CD4-positive, alpha-beta T cell treated with Interleukin-2 at 100 ng/mL for 4 hours (primary cell): ENCODE measurements at regions not wholly inside any gene's neighbourhood (a gene's known extent, or its start where the extent isn't known, plus 50 kb on each side); places are given as distances from the start of the nearest gene placed in this dataset.

ENCODE experiments used
- DNase-seq: peaks from one replicate; pipeline ENCODE4 v3.0.0-alpha.2; 2020; ENCODE audit warnings: low spot score

DNA sequence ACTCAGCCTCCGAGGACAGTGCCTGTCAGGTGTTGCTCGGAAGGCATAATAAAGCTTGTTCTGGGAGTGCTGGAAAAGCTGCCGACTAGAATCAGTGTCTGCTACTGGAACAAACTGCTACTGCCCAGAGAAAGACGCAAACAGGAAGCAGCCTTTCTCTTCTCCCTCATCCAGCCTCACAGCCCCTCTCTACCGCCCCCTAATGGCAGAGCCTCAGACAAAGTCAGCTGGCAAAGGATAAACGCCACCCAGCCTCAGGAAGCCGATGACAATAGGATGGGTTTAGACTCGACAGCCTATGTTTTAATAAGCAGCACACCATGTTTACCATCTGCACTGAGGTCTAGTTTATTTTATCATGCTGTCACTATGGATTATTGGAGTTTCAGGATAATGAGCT, 169.5 kb upstream of the LYZL1 start:
- no peak for DNase-seq

DNA sequence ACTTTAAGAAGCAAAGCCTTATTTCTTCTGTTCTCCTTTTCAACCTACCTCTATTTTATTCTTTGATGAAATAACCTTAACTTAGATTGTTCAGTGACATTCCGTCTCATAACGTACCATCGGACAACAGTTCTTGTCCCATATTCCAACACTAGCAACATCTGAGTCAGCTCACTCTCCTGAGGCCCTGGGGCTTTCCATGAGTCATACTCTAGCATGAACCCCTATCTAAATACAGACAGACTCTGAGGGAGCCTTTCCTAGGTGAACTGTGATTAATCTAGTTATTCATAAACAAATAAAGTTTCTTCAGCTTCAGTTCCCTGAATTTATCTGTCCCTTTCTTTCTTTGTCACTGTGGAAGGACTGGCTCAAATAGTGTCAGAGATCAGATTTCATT, 168.7 kb upstream of the LYZL1 start:
- no peak for DNase-seq

GRCh38 chr10:29124864-29125263, 164.0 kb upstream of the LYZL1 start:
- no peak for DNase-seq

DNA sequence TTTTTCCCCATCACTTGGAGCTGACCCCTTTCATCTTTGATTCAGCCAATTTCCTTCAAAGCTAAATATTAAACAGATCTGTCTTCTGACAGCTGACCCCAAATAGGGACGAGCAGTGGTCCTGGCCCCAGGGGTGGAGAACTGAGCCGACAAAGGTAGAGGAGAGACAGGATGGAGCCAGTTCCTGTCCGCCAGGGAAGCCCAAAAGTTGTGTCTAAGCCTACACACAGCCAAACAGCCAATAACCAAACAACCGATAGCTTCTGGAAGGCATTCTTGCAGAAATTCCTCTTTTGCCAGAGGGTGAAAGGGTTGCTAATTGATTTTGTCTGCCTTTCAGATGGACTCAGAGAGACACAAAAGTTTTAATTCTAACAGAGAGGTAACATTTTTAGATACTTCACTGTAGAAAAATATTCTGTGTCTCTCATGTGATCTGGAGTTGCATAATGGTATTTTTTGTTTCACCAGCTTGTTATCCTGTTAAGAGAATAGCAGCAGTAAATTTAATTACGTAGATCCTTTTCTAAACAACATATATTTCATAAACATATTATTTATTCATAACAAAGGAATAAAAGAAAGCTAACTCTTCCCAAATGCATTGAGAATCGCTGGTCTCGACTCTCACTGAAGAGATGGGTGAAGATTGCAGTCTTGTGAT, 161.7 kb upstream of the LYZL1 start:
- DNase-seq: no peak

- DNase-seq: no peak
These were observed 161.1 kb upstream of the LYZL1 start for GRCh38 chr10:29127731-29128130.

GRCh38 chr10:29130190-29130673, 158.6 kb upstream of the LYZL1 start:
- no peak for DNase-seq

DNA sequence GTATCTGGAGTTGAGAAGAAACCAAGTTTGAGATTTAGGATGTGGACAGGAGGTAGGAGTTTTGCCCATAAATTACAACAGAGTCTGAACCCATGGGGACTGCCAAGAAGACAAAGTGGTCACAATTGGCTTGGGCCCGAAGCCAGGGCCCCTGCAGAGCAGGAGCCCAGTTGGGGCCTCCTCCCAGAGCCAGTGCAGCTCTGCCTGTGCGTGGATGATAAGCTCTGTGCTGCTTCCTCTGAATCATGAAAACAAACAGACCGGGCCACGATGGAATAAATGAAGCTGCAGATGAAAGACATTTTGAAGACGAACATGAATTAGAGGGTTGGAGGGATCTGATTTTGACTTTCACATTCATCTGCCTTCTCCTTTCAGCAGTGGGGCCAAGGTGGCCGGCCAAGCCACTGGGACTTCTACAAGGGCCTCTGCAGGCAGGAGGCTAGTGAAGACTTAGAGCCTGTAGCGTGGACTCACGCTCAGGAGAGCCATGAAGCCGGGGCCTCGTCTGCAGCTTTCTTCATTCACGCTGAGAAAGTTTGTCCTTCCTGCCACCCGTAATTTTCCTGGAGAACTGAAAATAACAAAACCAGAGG, 156.8 kb upstream of the LYZL1 start:
- no peak for DNase-seq

DNA sequence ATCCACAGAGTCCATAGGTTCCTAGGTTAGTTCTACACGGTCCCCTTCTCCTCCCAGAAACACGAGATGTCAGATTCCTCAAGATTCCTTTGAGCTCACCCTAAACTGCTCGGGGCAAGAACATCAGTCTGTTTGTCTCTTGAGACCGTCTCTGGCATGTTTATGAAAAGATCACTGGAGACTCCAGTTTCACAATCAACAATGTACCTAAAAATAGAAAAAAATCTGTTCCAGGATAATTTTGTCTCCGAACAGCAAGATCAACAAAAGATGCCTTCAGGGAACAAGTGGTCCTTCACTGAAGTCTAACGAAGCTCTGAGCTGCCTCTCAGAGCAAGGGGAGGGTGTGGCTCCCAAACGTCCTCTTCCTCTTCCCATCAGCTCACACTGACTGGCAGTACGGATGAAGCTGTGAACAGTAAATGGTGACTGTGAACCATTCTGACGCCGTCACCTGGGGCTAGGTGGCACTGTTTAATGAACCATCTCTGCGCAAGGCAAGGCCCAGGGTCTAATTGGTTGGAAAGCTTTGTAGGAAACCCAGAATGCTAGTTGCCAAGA, 156.2 kb upstream of the LYZL1 start:
- DNase-seq: no peak

- no peak for DNase-seq
These were observed 153.5 kb upstream of the LYZL1 start for GRCh38 chr10:29135337-29135736.

- DNase-seq: no peak
These were observed 152.5 kb upstream of the LYZL1 start for GRCh38 chr10:29136411-29136810.

- no peak for DNase-seq
These were observed 148.7 kb upstream of the LYZL1 start for GRCh38 chr10:29140151-29140550.

DNA sequence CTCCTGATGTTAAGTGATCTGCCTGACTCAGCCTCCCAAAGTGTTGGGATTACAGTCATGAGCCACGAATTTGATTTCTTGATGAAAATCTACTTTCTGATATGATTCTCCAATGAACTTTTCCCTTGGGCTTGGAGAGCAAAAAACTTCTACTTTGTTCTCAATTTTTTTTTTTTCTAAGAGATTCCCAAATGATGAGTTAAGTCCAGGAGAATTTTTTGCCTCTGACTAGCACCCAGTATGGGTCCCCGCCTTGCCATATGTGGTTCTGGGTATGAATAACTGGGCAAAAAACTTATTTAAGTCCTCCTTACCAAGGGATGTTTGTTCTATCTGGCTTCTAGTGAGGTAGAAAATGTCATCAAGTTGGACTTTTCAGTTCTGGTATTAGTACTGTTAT, 147.9 kb upstream of the LYZL1 start:
- no peak for DNase-seq

GRCh38 chr10:29141761-29142160, 147.1 kb upstream of the LYZL1 start:
- DNase-seq: no peak

GRCh38 chr10:29142516-29143314, 146.2 kb upstream of the LYZL1 start:
- DNase-seq: no peak

GRCh38 chr10:29144126-29144525, 144.7 kb upstream of the LYZL1 start:
- no peak for DNase-seq

DNA sequence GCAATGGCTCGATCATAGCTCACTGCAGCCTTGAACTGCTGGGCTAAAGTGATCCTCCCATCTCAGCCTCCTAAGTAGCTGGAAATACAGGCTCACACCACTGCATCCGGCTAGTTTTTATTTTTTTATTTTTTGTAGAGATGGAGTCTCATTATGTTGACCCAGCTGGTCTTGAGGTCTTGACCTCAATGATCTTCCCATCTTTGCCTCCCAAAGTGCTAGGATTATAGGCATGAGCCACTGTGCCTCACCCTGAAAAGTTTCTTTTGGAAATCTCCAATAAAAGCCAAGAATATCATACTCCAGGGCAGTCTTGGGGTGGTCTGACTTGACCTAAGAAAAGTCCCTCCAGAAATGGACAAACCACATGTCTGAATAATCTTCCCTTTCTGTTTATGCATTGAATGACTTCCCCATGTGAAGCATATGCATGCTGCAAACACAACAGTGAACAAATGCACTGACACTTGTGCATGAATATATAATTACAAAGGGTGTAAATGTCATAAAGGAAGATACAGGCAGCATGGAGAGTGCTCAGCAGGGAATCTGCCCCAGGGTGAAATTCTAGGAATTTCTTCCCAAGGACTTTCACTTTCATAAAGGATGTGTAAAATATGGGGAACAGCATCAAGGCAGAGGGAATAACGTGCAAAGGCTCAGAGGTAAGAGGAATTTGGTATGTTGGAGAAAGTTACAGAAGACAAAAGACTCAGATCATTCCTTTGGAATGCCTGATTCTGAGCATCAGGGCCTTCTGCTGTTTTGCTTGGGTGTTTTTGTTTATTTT, 142.4 kb upstream of the LYZL1 start:
- DNase-seq: no peak

- no peak for DNase-seq
These were observed 138.9 kb upstream of the LYZL1 start for GRCh38 chr10:29150010-29150409.

GRCh38 chr10:29151005-29151404, 137.9 kb upstream of the LYZL1 start:
- DNase-seq: no peak

GRCh38 chr10:29157321-29157720, 131.5 kb upstream of the LYZL1 start:
- no peak for DNase-seq

- no peak for DNase-seq
These were observed 130.8 kb upstream of the LYZL1 start for GRCh38 chr10:29158066-29158465.

DNA sequence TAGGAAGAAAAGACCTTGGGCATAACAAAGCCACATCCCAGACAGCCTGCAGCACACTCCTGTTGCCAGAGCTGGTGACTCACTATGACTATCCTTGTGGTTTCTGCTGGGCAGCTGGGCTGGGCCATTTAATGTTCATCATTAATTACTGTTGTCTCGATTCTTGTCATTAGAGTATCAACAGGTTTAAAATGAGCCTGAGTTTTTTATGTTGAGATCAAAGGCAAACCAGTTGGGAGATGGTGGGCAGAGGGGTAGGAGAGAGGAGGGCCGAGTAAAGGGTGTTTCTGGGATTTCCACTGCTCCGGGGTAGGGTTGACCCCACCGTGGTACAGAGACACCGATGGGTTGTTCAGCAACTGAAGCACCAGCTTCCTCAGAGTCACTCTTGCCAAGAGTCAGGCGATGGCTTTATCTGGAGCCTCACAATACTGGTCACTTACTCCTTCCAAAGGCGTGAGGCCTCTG, 128.7 kb upstream of the LYZL1 start:
- DNase-seq: no peak

DNA sequence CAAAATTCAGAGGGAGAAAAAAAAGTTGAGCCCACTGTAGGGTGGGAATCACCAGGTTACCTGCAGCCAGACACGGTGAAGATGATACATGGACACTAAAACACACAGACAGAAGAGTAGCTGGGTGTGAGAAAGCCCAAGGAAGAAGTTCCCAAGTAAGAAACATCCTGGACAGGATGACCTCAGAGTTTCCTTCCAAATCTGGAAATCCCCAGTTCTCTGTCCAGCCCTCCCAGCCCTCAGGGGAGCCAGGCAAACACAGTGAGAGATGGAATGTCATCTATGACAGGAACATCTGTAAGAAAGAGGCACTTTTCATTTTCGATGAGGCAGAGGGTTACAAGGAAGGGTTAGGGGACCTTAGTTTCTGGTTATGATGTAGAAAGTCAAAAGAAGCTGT, 125.1 kb upstream of the LYZL1 start:
- DNase-seq: no peak
